GM19468 (cell line): ENCODE measurements at regions not wholly inside any gene's neighbourhood (a gene's known extent, or its start where the extent isn't known, plus 50 kb on each side); places are given as distances from the start of the nearest gene placed in this dataset.

ENCODE experiments used
- ATAC-seq: cut with Tn5 transposase; IDR thresholded peaks from one replicate; pipeline ENCODE4 v1.9.1; 2021; ENCODE audit warnings: mild to moderate bottlenecking, moderate library complexity, moderate number of reproducible peaks; ENCODE audit not compliant: unreplicated experiment; ENCODE audit errors: extremely low read depth

GRCh38 chr2:58860586-58860985 lies 619.5 kb upstream of the FANCL start:
- ATAC-seq, result no peak

DNA sequence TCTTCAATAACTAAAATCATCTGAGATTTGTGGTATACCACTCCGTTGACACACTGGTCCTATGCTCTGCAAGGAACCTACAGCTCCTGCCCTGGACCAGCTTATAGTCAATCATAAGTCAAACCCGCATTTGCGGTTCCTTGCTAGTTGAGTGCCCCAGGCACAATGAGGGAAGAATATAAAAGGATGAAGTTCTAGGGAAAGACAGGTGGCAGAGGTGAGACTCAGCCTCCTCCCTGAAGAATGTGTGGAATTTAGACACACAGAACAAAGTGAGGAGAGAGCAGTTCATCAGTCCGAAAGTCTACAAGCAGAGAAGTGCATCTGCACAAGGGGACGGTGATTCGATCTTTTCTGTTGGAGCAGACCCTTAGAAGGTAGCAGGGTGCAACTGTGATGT lies 615.0 kb upstream of the FANCL start:
- no peak for ATAC-seq

DNA sequence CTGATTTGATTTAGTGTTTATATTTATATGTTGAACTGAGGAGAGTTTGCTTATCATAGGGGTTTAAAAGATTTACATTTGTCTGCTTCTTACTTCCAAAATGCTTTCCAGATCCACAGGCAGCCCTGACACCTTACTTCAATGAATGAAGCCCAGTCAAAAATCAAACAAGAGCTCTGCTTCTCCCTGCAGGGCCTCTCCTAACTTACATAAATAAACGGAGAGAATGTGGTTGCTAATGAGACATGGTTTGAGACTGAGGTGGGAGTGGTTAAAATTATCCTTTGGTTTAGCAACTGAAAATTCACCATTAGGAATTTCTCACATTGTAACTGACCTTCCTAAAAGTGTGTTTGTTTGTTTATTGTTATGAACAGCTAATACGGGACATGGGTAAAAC lies 612.3 kb upstream of the FANCL start:
- no peak for ATAC-seq

DNA sequence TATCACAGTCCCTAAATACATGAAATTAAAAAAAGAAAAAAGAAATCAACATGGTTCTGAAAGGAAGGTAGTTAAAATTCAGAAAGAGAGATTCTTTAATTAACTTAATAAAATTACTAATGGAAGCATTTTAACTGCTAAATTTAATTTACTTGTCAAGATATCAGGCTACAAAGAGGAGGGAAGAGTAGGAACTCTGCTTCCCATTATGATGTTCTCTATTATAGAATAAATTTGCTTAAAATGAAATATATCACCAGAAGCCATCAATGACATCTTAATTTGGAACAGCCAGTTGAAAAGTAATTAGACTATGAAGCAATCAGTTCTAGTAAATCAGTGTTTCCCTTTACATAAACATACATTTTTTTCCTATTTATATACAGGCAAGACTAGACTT lies 611.8 kb upstream of the FANCL start:
- ATAC-seq, result no peak

DNA sequence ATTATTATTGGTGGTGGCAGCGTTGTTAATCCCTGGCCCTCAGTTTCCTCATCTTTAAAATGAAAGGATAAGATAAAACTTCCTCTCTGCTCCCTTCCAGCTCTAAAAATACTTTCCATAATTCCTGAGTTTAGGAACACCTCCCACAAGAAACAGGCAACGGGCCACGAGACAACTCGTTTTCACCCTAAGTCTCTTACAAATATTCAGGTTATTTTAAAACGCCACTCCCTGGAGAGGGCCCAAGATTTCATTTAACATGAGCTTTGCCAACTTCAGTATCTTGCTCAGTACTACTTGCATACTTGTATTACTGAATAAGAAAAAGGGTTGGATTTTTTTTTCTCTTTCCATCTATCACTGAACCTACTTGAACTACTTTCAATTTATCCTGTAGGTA lies 611.1 kb upstream of the FANCL start:
- no peak for ATAC-seq

- no peak for ATAC-seq
These were observed 610.5 kb upstream of the FANCL start for GRCh38 chr2:58851598-58851997.

DNA sequence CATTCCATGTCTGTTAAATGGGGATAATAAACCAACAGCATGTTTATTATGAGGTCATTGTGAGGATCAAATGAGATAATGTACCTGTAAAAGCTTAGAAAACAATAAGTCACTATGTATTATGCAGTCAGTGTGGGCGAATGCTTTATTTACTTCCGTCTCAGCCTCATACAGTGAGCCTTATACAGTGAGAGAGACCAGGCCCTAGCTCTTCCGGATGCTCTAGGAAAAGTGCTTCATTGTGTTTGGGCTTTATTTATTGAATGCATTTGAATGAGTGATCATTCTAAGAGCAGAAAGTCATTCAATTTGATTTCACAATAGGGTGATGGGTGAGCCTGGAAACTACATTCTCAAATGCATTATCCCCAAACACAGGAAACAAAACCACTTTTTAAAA lies 603.9 kb upstream of the FANCL start:
- ATAC-seq, result no peak

DNA sequence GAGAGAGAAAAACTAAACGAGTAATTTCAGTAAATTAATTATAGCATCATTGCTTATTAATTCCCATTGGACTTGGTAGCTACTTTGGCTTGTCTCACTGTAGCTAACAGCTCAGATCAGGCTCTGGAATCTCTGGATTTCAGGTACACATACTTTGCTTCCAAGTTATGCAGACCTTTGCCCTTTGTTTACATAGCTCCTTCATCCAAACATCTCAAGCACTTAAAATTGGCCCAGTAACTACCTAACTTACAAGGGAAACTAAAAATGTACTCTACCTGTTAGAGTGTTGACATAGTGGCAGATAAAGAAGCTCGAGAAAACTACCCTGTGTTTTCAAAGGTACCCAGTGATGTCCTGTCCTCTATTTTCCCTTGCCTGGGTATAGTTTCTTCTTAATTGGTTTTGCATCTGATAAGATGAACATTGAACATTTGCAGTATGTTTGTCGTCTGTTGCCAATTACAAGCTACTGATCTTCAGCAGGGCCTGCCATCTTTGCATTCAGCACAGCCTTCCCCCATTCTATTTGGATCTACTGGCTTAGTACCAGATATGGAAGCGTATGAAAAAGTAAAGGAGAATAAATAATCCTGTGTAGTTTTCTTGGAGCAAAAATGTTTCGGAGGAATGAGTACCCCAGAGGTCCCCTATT lies 601.5 kb upstream of the FANCL start:
- ATAC-seq, result no peak

GRCh38 chr2:58834404-58834803 lies 593.3 kb upstream of the FANCL start:
- no peak for ATAC-seq

GRCh38 chr2:58826795-58827194 lies 585.7 kb upstream of the FANCL start:
- ATAC-seq, result no peak

DNA sequence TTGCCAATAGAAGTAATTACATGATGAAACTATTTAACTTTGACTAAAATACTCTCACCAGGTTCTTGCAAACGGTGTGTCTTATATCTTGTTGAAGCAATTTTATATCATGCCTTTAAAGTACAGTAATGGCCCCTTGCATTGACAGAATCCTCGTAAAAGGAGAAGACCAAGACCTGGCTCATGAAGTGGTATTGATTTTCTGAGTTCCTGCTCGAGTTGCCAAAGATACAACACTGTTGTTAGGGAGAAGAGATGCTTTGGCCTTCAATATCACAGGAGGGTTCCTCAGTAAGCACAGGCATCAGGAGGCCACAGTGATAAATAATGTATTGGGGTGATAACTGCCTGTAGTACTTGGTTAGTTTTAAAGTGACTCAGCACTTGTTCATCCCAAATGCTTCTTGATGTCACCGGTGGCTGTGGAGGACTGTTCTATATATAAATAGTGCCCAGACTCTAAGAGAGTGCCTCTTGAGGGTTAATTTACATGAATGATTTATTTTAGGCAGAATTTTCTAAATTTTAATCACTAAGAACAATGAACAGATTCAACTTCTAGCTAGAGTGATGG lies 571.7 kb upstream of the FANCL start:
- ATAC-seq, result no peak

- no peak for ATAC-seq
These were observed 564.0 kb upstream of the FANCL start for GRCh38 chr2:58805126-58805525.

GRCh38 chr2:58803192-58803591 lies 562.1 kb upstream of the FANCL start:
- no peak for ATAC-seq

DNA sequence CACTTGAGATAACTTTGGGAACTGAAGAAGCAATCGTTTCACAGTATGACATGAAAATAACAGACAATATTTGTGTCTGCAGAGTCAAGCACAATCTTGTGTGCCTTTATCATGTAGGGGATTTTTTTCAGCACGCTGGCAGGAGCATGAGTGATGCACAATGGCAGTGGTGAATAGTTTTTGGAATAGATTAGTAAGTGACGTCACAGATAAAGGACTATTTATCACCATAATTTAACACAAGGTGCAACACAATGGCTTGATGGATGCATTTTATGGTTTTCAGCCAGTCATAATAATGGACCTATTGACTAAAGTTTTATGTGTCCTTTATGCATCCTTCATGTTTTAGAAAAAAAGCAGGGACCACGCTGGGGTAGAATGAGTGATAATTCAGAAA lies 559.8 kb upstream of the FANCL start:
- ATAC-seq, result no peak

DNA sequence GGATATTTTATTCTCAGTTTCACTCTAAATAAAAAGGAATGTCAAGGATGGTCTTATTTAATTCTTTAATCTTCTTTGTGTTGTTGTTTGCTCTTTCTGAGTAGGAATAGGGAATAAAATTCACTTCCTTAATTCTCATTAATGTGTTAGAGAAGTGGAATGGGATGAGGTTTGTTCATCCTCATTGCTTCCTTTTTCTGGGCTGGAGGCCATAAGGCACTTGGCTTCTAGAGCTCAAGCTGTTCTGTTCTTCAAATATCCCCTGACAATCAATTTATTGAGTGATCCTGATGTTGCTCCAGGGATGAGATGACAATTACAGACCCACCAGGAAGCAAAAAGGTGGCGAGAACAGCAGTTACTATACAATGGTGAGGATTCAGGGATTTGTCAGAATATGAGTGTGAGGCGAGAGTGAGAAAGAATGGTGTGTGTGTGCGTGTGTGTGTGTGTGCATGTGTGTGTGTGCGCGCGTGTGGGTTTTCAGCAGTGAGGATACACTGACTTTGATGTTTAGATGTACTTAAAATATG lies 557.6 kb upstream of the FANCL start:
- ATAC-seq, result no peak

DNA sequence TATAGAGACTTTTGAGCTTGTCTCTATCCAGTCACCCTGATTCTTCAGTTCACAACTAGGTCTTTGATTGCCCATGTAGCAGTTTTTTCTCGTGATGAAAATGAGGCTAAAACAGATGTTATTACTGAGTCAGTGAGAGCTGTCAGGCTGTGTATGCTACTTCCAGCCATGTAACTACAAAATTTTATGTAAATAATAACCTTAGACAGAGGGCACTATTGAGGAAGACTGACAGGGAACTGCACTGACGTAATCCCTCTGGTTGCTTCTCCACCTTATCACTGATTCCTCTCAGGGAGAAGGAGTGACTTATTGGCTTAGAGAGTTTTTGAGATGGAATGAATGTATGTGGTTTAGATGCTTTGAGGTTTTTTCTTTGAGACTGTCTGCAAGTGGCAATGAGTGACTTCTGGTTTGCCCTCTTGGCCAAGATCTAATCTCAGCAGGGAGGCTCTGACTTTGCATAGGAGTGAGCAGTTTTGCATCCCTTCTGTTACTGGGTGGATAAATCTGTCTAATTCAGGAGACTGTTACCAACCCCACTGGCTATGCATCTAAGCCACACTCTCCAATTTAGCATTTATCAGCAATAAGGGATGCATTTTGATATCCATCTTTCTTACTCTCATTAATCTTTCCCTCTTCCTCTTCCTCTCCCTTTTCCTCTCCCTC lies 555.2 kb upstream of the FANCL start:
- no peak for ATAC-seq

- ATAC-seq, result no peak
These were observed 553.8 kb upstream of the FANCL start for GRCh38 chr2:58794916-58795315.

- no peak for ATAC-seq
These were observed 553.0 kb upstream of the FANCL start for GRCh38 chr2:58794103-58794502.

GRCh38 chr2:58788402-58788801 lies 547.3 kb upstream of the FANCL start:
- no peak for ATAC-seq

GRCh38 chr2:58770846-58771245 lies 529.7 kb upstream of the FANCL start:
- ATAC-seq, result no peak

DNA sequence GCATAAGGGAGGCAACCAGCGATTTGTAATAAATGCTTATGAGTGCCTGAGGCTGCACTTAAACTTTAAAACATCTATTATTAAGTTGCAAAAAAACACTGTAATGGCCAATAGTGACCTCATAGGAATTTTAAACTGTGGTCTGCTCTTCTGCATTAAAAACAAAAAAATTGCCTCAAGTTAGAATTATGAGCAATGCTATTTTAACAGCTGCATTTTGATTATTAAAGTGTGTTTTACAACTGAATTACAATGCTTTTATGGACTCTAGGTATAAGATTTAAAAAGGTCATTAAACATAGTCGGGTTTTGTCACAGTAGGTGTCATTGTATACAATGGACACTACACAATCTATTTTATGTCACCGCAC lies 528.7 kb upstream of the FANCL start:
- ATAC-seq, result no peak
